RPMI8226 (cell line): ENCODE measurements at regions not wholly inside any gene's neighbourhood (a gene's known extent, or its start where the extent isn't known, plus 50 kb on each side); places are given as distances from the start of the nearest gene placed in this dataset.
A peak's percentile ranks its signal among the peaks of the same experiment; 100 is the strongest.
"Not testable (repeated sequence)": the region's sequence is repeated elsewhere in the genome, so short reads cannot be mapped to it uniquely, and the experiment has no call there.

Experiments used
- DNase-seq: peaks from one replicate; pipeline ENCODE4 v3.0.0-alpha.2; 2015

- DNase-seq, result peak; percentile 53
Observed at GRCh38 chr5:121503111-121503840, 348.4 kb upstream of the FTMT start.

- DNase-seq, result no peak
Observed at GRCh38 chr5:121516997-121517396, 334.7 kb upstream of the FTMT start.

GRCh38 chr5:121525706-121526105, 326.0 kb upstream of the FTMT start:
- no peak for DNase-seq

- no peak for DNase-seq
Observed at GRCh38 chr5:121526908-121527307, 324.8 kb upstream of the FTMT start.

- DNase-seq, result no peak
Observed at GRCh38 chr5:121533814-121534213, 317.9 kb upstream of the FTMT start.

- DNase-seq, result no peak
Observed at GRCh38 chr5:121550989-121551388, 300.7 kb upstream of the FTMT start.

- no peak for DNase-seq
Observed at GRCh38 chr5:121559832-121560231, 291.9 kb upstream of the FTMT start.

- DNase-seq, result no peak
Observed at GRCh38 chr5:121572061-121572460, 279.6 kb upstream of the FTMT start.

GRCh38 chr5:121573721-121574382, 277.8 kb upstream of the FTMT start:
- no peak for DNase-seq

- DNase-seq, result no peak
Observed at GRCh38 chr5:121581588-121581987, 270.1 kb upstream of the FTMT start.

GRCh38 chr5:121596882-121597281, 254.8 kb upstream of the FTMT start:
- DNase-seq, result no peak

- no peak for DNase-seq
Observed at GRCh38 chr5:121608826-121609225, 242.9 kb upstream of the FTMT start.

- no peak for DNase-seq
Observed at GRCh38 chr5:121624035-121624434, 227.6 kb upstream of the FTMT start.

GRCh38 chr5:121628783-121629182, 222.9 kb upstream of the FTMT start:
- no peak for DNase-seq

GRCh38 chr5:121630402-121630801, 221.3 kb upstream of the FTMT start:
- DNase-seq, result no peak

GRCh38 chr5:121634946-121635345, 216.7 kb upstream of the FTMT start:
- no peak for DNase-seq

- DNase-seq, result no peak
Observed at GRCh38 chr5:121638126-121638525, 213.6 kb upstream of the FTMT start.

GRCh38 chr5:121640298-121640697, 211.4 kb upstream of the FTMT start:
- no peak for DNase-seq

- DNase-seq, result no peak
Observed at GRCh38 chr5:121658221-121658620, 193.5 kb upstream of the FTMT start.

- DNase-seq, result no peak
Observed at GRCh38 chr5:121660142-121660541, 191.5 kb upstream of the FTMT start.

GRCh38 chr5:121665542-121665941, 186.1 kb upstream of the FTMT start:
- not testable (repeated sequence) for DNase-seq

- DNase-seq, result no peak
Observed at GRCh38 chr5:121667292-121667691, 184.4 kb upstream of the FTMT start.

- DNase-seq, result no peak
Observed at GRCh38 chr5:121668635-121669034, 183.0 kb upstream of the FTMT start.

GRCh38 chr5:121671624-121672023, 180.1 kb upstream of the FTMT start:
- no peak for DNase-seq

GRCh38 chr5:121675924-121676323, 175.8 kb upstream of the FTMT start:
- no peak for DNase-seq
